OCI-LY1 (cell line): ENCODE measurements at regions not wholly inside any gene's neighbourhood (a gene's known extent, or its start where the extent isn't known, plus 50 kb on each side); places are given as distances from the start of the nearest gene placed in this dataset.

ENCODE experiments used
- CTCF ChIP-seq: fragments of 200-600 bp; sonication (generic), shearing (Covaris generic); IDR thresholded peaks from 2 replicates; pipeline ENCODE4 v1.5.1; 2017; ENCODE audit warnings: mild to moderate bottlenecking, antibody characterized with exemption, low read length, moderate library complexity, mixed read lengths
- EZH2 ChIP-seq: fragments of 200-600 bp; sonication (generic), shearing (Covaris generic); IDR thresholded peaks from 2 replicates; pipeline ENCODE4 v1.8.0; 2017; ENCODE audit warnings: borderline replicate concordance, mixed run types, mild to moderate bottlenecking, antibody characterized with exemption, low read length, moderate library complexity, mixed read lengths

DNA sequence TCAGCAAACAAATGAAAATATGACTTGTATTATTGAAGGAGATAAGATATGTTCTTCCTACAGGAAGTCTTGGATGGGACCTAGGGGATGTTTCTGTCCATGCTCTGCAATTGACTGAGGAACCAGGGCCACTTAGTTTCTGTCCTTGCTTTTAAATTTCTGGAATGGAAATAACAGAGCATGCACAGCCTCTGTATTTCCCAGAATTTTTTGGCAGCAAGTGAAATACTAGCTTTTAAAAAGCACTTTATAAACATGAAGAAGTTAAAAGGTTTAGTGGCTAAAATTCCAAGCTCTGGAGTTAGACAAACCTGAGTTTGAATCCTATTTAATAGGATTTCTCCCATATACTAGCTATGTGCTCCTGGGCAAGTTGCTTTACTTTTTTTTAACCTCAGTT, 127.7 kb upstream of the FZD8 start:
- TF ChIP-seq EZH2 (no peak), CTCF (no peak)
